ENCODE measurements at regions not wholly inside any gene's neighbourhood (a gene's known extent, or its start where the extent isn't known, plus 50 kb on each side); places are given as distances from the start of the nearest gene placed in this dataset.

DNA sequence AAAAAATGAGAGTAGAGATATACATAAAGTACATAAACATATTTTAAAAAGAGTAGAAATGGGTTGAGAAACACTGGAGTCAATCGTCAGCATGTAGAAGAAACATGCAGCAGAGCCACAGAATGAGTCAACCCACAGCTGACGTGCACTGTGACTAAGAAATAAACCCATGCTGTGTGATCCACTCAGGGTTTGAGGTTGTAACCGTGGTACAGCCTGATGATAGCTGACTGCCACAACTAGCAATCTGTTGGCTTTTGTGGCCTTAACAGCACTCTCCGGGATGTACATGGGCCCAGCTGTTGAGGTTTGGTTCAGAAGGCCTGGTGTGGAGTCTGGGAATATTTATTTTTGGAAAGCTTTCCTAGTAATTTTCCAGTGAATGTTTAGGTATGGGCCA lies 554.4 kb upstream of the MEX3C start (continued):
- no peak for TF ChIP-seq RELA (CRISPR knock-in tag; IDR thresholded peaks at IDR 0.05; ENCODE audit: borderline replicate concordance)

GRCh38 chr18:51753365-51754057 lies 556.0 kb upstream of the MEX3C start:
- Mint-ChIP-seq H3K36me3 (no peaks in the 10 kb centered on the region), H3K4me1 (peaks cover 33% of the 10 kb centered on the region), H3K4me3 (no peak overlapping the region), H3K27me3 (ENCODE audit: low read depth) (peaks cover 2% of the 10 kb centered on the region; the same call in 1 of the 2 replicates), H3K27ac (no peak overlapping the region), H3K9me3 (peaks cover 9% of the 10 kb centered on the region)
- ChIA-PET CTCF (no interaction called here), POLR2A (no interaction called here)
- no peak for DNase-seq (ENCODE audit: low spot score)
- ATAC-seq: no peak
- TF ChIP-seq ZNF396 (CRISPR knock-in tag; IDR thresholded peaks at IDR 0.05; ENCODE audit: borderline replicate concordance) (no peak), RELA (CRISPR knock-in tag; IDR thresholded peaks at IDR 0.05; ENCODE audit: borderline replicate concordance) (no peak), MYBL2 (CRISPR knock-in tag; IDR thresholded peaks at IDR 0.05) (no peak), STAT6 (CRISPR knock-in tag; conservative IDR thresholded peaks at IDR 0.05; ENCODE audit: low read depth) (no peak), ZNF317 (CRISPR knock-in tag; IDR thresholded peaks at IDR 0.05; ENCODE audit: borderline replicate concordance, low read depth) (no peak)
- TF ChIP-seq, protein P1, sequence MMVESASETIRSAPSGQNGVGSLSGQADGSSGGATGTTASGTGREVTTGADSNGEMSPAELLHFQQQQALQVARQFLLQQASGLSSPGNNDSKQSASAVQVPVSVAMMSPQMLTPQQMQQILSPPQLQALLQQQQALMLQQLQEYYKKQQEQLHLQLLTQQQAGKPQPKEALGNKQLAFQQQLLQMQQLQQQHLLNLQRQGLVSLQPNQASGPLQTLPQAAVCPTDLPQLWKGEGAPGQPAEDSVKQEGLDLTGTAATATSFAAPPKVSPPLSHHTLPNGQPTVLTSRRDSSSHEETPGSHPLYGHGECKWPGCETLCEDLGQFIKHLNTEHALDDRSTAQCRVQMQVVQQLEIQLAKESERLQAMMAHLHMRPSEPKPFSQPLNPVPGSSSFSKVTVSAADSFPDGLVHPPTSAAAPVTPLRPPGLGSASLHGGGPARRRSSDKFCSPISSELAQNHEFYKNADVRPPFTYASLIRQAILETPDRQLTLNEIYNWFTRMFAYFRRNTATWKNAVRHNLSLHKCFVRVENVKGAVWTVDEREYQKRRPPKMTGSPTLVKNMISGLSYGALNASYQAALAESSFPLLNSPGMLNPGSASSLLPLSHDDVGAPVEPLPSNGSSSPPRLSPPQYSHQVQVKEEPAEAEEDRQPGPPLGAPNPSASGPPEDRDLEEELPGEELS (CRISPR knock-in tag; IDR thresholded peaks at IDR 0.05): no peak

DNA sequence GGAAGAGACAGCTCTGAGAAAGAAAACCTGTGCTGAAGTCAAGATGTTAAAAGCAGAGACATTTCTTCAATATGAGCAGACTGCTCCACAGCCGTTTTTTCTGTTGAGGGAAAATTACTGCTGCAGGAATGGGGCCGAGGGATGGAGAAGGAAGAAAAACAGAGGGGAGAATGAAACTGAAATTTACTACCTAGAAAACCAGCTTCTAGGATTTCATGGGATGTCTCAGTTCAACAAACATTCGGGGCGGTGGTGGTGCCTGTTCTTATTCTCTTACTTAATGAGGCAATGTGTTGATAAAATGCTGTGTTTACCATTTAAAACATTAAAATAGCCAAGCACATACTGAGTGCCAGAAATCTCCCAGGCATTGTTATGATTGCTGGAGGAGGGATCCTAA lies 557.1 kb upstream of the MEX3C start:
- no peak overlapping the region for H3K4me3 Mint-ChIP-seq
- no peak for TF ChIP-seq ETV6 (CRISPR knock-in tag; IDR thresholded peaks at IDR 0.05)
- no peak for TF ChIP-seq ZMAT4 (CRISPR knock-in tag; IDR thresholded peaks at IDR 0.05)
- TF ChIP-seq, protein P2, sequence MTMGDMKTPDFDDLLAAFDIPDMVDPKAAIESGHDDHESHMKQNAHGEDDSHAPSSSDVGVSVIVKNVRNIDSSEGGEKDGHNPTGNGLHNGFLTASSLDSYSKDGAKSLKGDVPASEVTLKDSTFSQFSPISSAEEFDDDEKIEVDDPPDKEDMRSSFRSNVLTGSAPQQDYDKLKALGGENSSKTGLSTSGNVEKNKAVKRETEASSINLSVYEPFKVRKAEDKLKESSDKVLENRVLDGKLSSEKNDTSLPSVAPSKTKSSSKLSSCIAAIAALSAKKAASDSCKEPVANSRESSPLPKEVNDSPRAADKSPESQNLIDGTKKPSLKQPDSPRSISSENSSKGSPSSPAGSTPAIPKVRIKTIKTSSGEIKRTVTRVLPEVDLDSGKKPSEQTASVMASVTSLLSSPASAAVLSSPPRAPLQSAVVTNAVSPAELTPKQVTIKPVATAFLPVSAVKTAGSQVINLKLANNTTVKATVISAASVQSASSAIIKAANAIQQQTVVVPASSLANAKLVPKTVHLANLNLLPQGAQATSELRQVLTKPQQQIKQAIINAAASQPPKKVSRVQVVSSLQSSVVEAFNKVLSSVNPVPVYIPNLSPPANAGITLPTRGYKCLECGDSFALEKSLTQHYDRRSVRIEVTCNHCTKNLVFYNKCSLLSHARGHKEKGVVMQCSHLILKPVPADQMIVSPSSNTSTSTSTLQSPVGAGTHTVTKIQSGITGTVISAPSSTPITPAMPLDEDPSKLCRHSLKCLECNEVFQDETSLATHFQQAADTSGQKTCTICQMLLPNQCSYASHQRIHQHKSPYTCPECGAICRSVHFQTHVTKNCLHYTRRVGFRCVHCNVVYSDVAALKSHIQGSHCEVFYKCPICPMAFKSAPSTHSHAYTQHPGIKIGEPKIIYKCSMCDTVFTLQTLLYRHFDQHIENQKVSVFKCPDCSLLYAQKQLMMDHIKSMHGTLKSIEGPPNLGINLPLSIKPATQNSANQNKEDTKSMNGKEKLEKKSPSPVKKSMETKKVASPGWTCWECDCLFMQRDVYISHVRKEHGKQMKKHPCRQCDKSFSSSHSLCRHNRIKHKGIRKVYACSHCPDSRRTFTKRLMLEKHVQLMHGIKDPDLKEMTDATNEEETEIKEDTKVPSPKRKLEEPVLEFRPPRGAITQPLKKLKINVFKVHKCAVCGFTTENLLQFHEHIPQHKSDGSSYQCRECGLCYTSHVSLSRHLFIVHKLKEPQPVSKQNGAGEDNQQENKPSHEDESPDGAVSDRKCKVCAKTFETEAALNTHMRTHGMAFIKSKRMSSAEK (CRISPR knock-in tag; IDR thresholded peaks at IDR 0.05; ENCODE audit: borderline replicate concordance): no peak
- TF ChIP-seq CTCF (IDR thresholded peaks at IDR 0.05): no peak
- no peak for TF ChIP-seq GABPB1 (CRISPR knock-in tag; IDR thresholded peaks at IDR 0.05)
- TF ChIP-seq ZNF416 (CRISPR knock-in tag; IDR thresholded peaks at IDR 0.05): no peak
- no peak for TF ChIP-seq STAT6 (CRISPR knock-in tag; conservative IDR thresholded peaks at IDR 0.05; ENCODE audit: low read depth)
- TF ChIP-seq, protein P3, sequence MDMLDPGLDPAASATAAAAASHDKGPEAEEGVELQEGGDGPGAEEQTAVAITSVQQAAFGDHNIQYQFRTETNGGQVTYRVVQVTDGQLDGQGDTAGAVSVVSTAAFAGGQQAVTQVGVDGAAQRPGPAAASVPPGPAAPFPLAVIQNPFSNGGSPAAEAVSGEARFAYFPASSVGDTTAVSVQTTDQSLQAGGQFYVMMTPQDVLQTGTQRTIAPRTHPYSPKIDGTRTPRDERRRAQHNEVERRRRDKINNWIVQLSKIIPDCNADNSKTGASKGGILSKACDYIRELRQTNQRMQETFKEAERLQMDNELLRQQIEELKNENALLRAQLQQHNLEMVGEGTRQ (CRISPR knock-in tag; IDR thresholded peaks at IDR 0.05): no peak
- no peak for TF ChIP-seq ZNF396 (CRISPR knock-in tag; IDR thresholded peaks at IDR 0.05; ENCODE audit: borderline replicate concordance)
- no peak for TF ChIP-seq GRHL2 (CRISPR knock-in tag; IDR thresholded peaks at IDR 0.05; ENCODE audit: insufficient replicate concordance, severe bottlenecking)
- TF ChIP-seq FOXJ3 (CRISPR knock-in tag; IDR thresholded peaks at IDR 0.05; ENCODE audit: borderline replicate concordance): no peak

More for the DNA sequence above, 557.1 kb upstream of the MEX3C start:
- H3K27me3 Mint-ChIP-seq (ENCODE audit: low read depth): no peaks in the 10 kb centered on the region; the same call in 1 of the 2 replicates
- H3K9me3 Mint-ChIP-seq: no peaks in the 10 kb centered on the region; the same call in 1 of the 2 replicates
- ATAC-seq: no peak
- H3K27ac Mint-ChIP-seq: no peak overlapping the region
- CTCF ChIA-PET: interaction anchor here (0.9 kb wide), 1 partner anchor 86 kb away, joined by 4 read pairs; no protein-coding TSS in a partner anchor
- no peak for DNase-seq (ENCODE audit: low spot score)
- peaks cover 33% of the 10 kb centered on the region for H3K4me1 Mint-ChIP-seq
- POLR2A ChIA-PET: no interaction called here
- no peaks in the 10 kb centered on the region for H3K36me3 Mint-ChIP-seq
